Osteoblast (primary cell): ENCODE measurements at regions not wholly inside any gene's neighbourhood (a gene's known extent, or its start where the extent isn't known, plus 50 kb on each side); places are given as distances from the start of the nearest gene placed in this dataset.
A peak's percentile ranks its signal among the peaks of the same experiment; 100 is the strongest.

ENCODE experiments used
- DNase-seq: peaks from one replicate; pipeline ENCODE4 v3.0.0; 2011; ENCODE audit warnings: low spot score, mixed read lengths; ENCODE audit not compliant: insufficient read length; ENCODE audit errors: missing footprints
- H2AFZ ChIP-seq: 2 replicates; pipeline ENCODE4 v1.6.0; 2011; ENCODE audit warnings: mild to moderate bottlenecking, low read length
- H3K27ac ChIP-seq: 2 replicates; pipeline ENCODE4 v1.5.1; 2011; ENCODE audit warnings: mild to moderate bottlenecking, low read depth, low read length, moderate library complexity
- H3K27me3 ChIP-seq: 2 replicates; pipeline ENCODE4 v1.6.0; 2012; ENCODE audit warnings: mild to moderate bottlenecking, control low read depth, inconsistent platforms, low read length, moderate library complexity; ENCODE audit not compliant: insufficient read depth
- H3K36me3 ChIP-seq: 2 replicates; pipeline ENCODE4 v1.5.1; 2011; ENCODE audit warnings: mild to moderate bottlenecking, low read length, control low read depth, moderate library complexity; ENCODE audit not compliant: insufficient read depth
- H3K4me1 ChIP-seq: 2 replicates; pipeline ENCODE4 v1.5.1; 2011; ENCODE audit warnings: mild to moderate bottlenecking, low read length, control low read depth, moderate library complexity; ENCODE audit not compliant: insufficient read depth
- H3K4me2 ChIP-seq: 2 replicates; pipeline ENCODE4 v1.6.0; 2011; ENCODE audit warnings: mild to moderate bottlenecking, low read length; ENCODE audit not compliant: insufficient read depth
- H3K4me3 ChIP-seq: fragments of 200-600 bp; sonication (generic); 3 replicates; pipeline ENCODE4 v1.5.1; 2012; ENCODE audit warnings: mild to moderate bottlenecking, low read length, inconsistent platforms; ENCODE audit not compliant: insufficient read depth
- H3K79me2 ChIP-seq: 2 replicates; pipeline ENCODE4 v1.6.0; 2012; ENCODE audit warnings: mild to moderate bottlenecking, low read length, control low read depth, inconsistent platforms; ENCODE audit not compliant: insufficient read depth
- H3K9me3 ChIP-seq: 2 replicates; pipeline ENCODE4 v1.5.1; 2011; ENCODE audit warnings: low read depth, low read length, control low read depth
- H4K20me1 ChIP-seq: 2 replicates; pipeline ENCODE4 v1.6.0; 2012; ENCODE audit warnings: mild to moderate bottlenecking, low read length, control low read depth; ENCODE audit not compliant: insufficient read depth
- TF ChIP-seq, protein P1 (sequence below): IDR thresholded peaks from 2 replicates; pipeline ENCODE4 v1.5.1; 2011; ENCODE audit warnings: mild to moderate bottlenecking, low read depth, low read length, moderate library complexity; ENCODE audit errors: extremely low read depth

DNA sequence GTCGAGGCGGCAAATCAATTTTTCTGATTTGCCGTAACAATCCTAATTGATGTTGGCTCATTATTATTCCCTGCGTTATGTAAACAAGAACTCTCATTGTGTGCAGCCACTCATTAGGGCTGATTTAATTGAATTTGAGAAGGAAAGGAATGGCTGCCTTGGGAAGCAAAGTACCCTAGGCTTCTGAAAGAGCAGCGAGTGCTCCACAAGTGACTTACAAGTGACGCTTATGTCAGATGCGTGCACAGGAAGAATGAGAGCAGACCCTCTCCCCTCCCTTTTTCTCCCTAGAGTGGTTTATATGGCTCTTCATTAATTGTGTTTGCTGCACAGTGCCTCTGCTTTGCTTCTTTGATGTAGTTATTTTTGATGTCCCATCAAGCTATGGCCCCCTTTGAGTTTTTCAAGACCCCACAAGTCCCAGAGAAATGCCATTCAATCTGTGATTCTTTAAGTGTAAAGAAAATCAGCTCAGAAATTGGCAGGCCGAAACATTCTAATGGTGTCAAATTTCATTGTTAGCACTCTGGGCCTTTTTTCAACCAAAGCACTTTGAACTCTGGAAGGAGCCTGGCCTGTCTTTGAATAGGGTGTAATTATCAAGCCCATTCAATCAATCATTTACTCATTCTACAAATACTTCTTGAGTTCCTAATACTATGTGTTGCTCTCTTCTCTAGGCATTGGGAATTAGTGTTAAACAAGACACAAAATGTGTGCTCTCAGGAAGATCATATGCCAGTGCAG lies 86.8 kb upstream of the VAV3 start:
- H3K27ac ChIP-seq = no peak overlapping the region
- no peak overlapping the region for H2AFZ ChIP-seq
- H4K20me1 ChIP-seq = no peaks in the 10 kb centered on the region
- H3K36me3 ChIP-seq = no peaks in the 10 kb centered on the region
- peaks cover 30% of the 10 kb centered on the region for H3K4me1 ChIP-seq
- H3K27me3 ChIP-seq = no peaks in the 10 kb centered on the region
- H3K4me3 ChIP-seq = no peak overlapping the region
- no peaks in the 10 kb centered on the region for H3K79me2 ChIP-seq
- TF ChIP-seq, protein P1, sequence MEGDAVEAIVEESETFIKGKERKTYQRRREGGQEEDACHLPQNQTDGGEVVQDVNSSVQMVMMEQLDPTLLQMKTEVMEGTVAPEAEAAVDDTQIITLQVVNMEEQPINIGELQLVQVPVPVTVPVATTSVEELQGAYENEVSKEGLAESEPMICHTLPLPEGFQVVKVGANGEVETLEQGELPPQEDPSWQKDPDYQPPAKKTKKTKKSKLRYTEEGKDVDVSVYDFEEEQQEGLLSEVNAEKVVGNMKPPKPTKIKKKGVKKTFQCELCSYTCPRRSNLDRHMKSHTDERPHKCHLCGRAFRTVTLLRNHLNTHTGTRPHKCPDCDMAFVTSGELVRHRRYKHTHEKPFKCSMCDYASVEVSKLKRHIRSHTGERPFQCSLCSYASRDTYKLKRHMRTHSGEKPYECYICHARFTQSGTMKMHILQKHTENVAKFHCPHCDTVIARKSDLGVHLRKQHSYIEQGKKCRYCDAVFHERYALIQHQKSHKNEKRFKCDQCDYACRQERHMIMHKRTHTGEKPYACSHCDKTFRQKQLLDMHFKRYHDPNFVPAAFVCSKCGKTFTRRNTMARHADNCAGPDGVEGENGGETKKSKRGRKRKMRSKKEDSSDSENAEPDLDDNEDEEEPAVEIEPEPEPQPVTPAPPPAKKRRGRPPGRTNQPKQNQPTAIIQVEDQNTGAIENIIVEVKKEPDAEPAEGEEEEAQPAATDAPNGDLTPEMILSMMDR = no peak
- H3K9me3 ChIP-seq = no peaks in the 10 kb centered on the region
- H3K4me2 ChIP-seq = no peak overlapping the region
- no peak for DNase-seq

DNA sequence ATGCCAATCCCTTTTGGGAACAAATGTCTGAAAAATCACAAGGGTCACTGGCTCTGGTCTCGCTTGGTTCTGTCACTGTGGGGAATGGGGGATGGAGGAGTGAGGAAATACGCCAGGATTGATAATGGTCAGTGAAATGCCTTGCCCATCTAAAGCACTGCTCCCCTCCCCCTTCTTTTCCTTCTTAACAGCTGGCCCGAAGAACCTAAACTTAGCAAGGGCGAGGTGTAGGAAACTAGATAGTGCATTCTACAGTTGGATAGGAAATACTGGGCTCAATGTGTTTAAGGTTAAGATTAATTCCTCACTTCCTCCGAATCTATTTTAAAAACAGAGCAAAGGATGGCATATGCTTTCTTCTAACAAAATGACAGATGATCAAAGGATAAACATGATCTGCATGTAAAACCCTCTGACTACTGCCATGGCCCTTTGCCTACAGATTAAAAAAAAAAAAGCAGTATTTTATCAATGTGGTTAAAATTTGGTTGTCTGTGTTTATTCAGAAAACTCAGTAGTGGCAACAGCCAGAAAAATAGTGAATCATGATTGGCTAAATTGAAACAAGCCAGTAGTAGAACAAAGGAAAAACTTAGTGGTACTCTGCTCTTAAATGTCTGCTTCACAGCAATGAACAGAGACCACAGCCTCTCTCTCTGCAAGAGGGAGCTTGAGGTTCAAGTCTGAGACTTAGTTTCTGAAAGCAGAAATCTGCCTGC lies 86.1 kb upstream of the VAV3 start:
- TF ChIP-seq, protein P1 = no peak
- H3K79me2 ChIP-seq = no peaks in the 10 kb centered on the region
- H3K4me2 ChIP-seq = no peak overlapping the region
- no peak overlapping the region for H2AFZ ChIP-seq
- H3K4me1 ChIP-seq = peaks cover 30% of the 10 kb centered on the region
- H3K9me3 ChIP-seq = no peaks in the 10 kb centered on the region
- no peaks in the 10 kb centered on the region for H3K27me3 ChIP-seq
- H4K20me1 ChIP-seq = no peaks in the 10 kb centered on the region
- DNase-seq = no peak
- H3K4me3 ChIP-seq = no peak overlapping the region
- no peaks in the 10 kb centered on the region for H3K36me3 ChIP-seq
- H3K27ac ChIP-seq = no peak overlapping the region

DNA sequence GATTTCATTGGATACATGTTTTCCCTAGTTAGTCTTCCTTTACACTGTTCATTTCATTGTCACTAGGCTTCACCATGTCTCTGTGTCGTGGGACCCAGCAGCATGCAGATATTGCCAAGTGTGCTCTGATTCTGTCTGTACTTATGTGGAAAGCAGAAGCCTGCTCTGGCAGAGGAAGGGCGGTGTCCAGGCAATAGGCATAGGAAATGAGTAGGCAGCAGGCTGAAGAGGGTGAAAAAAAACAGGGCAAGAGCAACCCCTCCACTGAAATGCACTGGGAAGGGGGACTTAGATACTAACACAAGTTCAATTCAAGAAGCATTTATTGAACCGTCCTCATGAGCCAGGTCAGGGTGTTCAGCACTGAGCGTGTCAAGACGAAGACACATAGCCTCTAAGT lies 85.2 kb upstream of the VAV3 start:
- no peak overlapping the region for H3K4me2 ChIP-seq
- peaks cover 30% of the 10 kb centered on the region for H3K4me1 ChIP-seq
- peaks cover 6% of the 10 kb centered on the region for H3K27me3 ChIP-seq
- H3K79me2 ChIP-seq = no peaks in the 10 kb centered on the region
- H3K4me3 ChIP-seq = no peak overlapping the region
- DNase-seq = no peak
- TF ChIP-seq, protein P1 = no peak
- no peak overlapping the region for H2AFZ ChIP-seq
- no peaks in the 10 kb centered on the region for H3K9me3 ChIP-seq
- H4K20me1 ChIP-seq = no peaks in the 10 kb centered on the region
- H3K27ac ChIP-seq = no peak overlapping the region
- H3K36me3 ChIP-seq = no peaks in the 10 kb centered on the region

DNA sequence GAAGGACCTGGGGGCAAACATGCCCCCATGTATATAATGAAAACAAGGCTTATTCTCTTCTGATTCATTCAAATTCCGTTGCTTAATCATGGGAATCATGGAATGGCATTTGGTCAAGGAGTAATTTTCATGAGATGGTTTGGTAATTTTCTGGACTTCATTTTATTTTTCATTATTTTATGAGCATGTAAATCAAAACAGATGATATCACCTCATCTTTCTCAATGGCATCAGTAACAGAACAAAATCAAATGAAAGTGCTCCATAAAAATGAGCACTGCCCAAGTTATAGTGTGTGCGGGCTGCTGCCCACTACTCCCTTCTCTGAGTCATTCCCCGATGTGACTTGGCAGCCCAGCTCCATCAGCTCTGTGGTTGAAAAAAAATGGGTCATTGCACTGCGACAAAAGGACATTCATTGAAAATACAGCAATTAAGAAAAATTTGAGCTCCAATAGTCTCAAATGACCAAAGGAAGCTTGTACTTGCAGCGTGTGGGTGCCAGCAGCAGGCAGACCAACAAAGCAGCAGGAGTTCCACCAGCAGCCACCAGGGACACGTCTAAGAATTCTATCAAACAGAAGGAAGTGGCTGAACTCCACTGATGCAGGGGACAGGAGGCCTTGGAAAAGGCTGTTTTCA lies 84.3 kb upstream of the VAV3 start:
- Histone ChIP-seq H3K4me1 (peaks cover 30% of the 10 kb centered on the region), H2AFZ (no peak overlapping the region), H3K27ac (no peak overlapping the region), H3K9me3 (no peaks in the 10 kb centered on the region), H3K79me2 (no peaks in the 10 kb centered on the region), H3K4me3 (no peak overlapping the region), H3K4me2 (peak overlapping the region; percentile 53), H4K20me1 (no peaks in the 10 kb centered on the region), H3K27me3 (peaks cover 6% of the 10 kb centered on the region), H3K36me3 (no peaks in the 10 kb centered on the region)
- no peak for DNase-seq
- TF ChIP-seq, protein P1 = peak; percentile 57
